ENCODE measurements at regions not wholly inside any gene's neighbourhood (a gene's known extent, or its start where the extent isn't known, plus 50 kb on each side); places are given as distances from the start of the nearest gene placed in this dataset.

DNA sequence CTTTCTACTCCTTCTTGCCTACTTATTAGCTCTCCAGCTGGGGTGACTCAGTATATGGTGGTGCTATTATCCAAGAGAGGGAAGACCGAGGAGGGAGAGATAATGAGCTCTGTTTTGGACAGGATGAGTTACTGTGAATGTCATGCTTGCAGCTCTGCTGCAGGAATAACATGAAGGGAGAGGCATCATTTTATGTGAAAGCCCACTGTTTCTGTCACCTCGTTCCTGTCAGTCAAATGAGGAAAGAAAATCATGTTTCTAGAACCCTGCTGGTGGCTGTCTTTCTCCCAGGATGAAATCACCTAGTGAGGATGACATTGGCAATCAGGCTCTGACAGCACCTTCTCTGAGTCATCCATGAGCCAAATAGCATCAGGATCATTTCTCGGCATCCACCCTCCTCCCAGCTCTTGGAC, 1291.6 kb upstream of the AUTS2 start:
- no peak for DNase-seq (ENCODE audit: low read depth)

DNA sequence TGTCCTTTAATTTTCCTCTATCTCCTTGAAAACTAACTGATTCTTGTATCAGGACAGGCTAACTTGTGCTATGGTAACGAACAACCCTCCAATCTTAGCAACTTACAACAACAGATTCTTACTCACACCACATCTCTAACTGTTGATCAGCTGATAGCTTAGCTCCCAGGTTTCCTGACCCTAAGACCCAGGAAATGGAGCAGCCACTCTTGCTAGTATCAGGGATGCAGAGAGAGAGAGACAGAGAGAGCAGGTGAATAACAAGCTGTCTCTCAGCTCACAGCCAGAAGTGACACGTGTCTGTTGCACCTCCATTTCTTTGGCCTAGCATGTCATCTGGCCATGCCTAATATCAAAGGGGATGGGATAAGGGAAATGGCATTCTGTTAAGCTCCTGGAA, 1289.0 kb upstream of the AUTS2 start:
- no peak for DNase-seq (ENCODE audit: low read depth)

DNA sequence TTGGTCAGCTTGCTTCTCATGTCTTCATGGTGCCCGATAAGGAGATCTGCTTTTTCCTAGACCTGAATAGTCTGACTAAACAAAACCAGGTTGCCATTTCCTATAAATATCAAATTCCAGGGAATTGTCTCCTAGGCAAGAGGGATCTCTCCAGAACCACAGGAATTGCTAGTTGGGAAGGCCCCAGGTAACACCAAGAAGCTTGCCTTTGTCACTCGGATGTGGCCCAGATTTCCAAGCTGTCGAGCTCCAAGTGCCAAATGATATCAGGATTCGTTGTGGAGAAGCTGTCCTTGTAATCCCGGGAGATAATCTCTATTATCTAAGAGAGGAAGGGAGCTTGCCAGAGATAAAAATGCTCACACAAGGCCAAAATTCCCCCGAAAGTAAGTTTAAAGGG, 1288.5 kb upstream of the AUTS2 start:
- no peak for DNase-seq (ENCODE audit: low read depth)

- no peak for DNase-seq (ENCODE audit: low read depth)
These were observed 1286.3 kb upstream of the AUTS2 start for GRCh38 chr7:68311958-68312357.

- no peak for DNase-seq (ENCODE audit: low read depth)
These were observed 1284.5 kb upstream of the AUTS2 start for GRCh38 chr7:68313806-68314205.

- DNase-seq (ENCODE audit: low read depth) = no peak
These were observed 1284.1 kb upstream of the AUTS2 start for GRCh38 chr7:68314208-68314607.

- DNase-seq (ENCODE audit: low read depth) = no peak
These were observed 1280.8 kb upstream of the AUTS2 start for GRCh38 chr7:68317476-68317875.

DNA sequence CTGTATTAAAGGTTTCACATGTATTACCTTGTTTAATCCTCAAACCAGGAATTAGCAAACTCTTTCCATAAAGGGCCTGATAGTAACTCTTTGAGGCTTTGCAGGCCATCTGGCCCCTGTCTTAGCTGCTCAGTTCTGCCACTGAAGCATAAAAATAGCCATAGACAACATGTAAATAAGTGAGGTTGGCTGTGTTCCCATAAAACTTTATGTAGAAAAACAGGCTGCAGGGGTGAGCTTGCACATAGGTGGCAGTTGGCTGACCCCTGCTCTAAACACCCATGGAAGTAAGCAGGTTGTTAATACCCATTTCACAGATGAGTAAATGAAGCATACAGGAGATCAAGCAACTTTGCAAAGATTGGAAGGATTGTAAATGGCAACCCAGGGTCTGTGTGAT, 1279.2 kb upstream of the AUTS2 start:
- no peak for DNase-seq (ENCODE audit: low read depth)

DNA sequence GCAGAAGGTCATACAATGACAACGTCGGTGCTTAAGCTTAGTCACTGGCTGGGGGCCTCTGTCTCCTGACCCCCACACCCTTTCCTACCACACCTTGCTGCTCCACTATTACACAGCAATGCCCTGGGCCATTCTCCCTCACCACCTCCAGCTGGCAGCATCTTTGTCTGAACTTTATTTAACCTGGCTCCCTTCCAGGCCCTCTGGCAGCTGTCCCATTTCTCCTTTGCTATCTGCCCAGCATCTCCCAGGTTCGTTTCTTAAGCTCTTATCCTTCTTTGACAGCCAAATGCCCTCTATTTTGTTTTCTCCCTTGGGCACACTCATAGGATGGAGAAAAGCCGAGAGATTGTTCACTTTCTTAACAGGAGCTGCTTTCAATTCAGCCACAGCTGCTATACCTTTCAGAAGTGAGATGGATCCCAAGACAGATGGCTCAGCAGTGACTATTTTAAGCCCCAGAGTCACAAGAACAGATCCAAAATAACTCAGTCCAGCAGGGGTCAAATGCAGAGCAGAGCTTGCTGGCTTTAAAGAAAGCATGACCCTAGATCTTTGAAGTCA, 1277.1 kb upstream of the AUTS2 start:
- DNase-seq (ENCODE audit: low read depth) = no peak

- no peak for DNase-seq (ENCODE audit: low read depth)
These were observed 1276.3 kb upstream of the AUTS2 start for GRCh38 chr7:68321776-68322496.

DNA sequence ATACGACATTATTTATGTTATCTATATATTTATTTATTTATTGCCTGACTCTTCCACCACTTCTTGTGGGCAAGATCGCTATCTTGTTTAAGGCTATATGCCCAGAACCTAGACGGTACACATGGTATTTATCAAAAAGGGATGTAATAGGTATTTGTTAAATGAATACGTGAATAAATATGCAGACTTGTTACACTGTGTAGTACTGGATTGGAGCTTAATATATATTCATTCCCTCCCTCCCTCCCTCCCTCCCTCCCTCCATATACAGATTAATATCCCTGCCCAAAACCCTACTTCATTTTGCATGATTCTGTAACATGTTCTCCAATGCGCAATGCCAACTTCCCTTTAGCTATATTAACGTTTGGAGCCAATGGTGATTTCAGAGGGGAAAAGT, 1273.7 kb upstream of the AUTS2 start:
- DNase-seq (ENCODE audit: low read depth) = no peak

GRCh38 chr7:68334216-68334615, 1264.1 kb upstream of the AUTS2 start:
- DNase-seq (ENCODE audit: low read depth) = no peak

DNA sequence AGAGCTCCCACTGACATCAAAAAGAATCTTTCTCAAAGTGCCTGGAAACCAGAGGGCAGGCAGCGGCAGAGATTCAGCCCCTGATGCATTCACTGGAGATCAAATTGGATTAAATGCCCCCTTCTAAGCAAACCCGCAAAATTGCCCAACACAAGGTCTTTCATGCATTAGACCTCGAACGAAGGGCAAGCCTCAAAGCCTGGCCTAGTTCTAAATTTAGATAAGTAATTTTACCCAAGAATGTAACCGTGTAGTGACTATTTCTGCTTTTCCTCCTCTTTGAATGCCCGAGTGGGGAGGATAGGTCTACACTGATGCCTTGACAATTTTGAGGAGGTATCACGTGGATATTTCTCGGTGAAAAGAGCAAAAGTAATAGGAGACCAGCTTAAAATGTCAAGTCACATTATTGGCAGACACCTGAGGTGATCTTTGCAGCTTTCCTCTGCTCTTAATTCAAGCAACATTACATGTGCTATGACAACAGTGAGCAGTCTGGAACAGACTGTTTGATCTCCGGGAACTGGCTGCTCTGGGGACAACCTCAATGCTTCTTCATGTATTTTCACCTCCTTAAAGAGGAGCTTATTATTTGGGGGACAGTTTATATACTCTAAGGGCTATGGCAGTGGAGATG, 1263.5 kb upstream of the AUTS2 start:
- no peak for DNase-seq (ENCODE audit: low read depth)

- no peak for DNase-seq (ENCODE audit: low read depth)
These were observed 1261.7 kb upstream of the AUTS2 start for GRCh38 chr7:68336594-68336993.

DNA sequence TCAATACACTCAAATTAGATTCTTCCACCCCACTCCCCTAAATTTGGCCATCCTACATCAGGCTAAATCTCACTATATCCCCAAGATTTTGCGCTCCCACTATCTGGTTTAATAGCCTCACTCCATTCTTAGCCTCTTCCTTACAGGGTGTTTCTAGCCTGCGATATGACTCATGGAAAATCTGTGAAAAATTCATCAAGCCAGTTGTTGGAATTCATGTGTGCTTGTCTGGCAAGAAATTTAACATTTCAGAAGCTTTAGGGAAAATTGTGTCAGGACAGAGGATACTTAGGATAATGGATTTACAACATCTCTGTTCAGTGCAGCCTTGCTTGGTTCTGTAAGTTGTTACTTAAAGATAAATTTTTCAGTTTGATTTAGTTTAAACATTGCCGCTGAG, 1249.9 kb upstream of the AUTS2 start:
- DNase-seq (ENCODE audit: low read depth) = no peak

DNA sequence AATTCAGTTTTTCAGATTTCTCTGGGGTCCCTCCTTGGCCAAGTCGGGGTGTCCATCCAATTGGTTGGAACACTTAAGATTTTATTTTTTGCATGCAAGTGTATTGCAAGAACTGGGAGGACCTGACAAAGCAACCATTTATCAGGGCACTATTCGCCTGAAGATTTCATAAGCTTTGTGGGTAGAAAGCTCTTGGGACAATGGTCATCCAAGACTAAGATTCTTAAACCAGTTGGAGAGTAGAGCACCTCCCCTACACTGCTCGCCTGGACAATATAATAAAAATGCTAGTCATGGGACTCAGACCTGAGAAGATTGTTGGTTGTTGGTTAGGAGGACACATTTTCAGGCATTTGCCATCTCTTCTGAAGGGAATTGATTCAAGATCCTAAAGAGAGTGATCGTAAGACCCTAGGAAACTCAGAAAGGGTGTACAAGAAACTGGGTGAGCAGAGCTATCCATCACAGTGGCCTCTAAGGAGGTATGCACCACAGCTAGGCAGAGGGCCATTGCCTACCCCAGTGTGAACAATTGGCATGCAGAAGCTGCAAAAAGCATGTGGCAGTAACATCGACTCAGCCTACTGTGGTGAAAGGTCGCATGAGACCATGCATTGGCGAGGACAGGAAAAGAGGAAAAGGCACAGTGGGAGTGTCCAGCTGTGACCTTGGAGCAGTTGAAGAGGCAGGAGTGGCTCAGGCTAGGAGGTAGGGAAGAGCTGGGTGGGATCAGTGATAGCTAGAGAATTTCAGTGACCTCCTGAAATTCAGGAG, 1235.3 kb upstream of the AUTS2 start:
- no peak for DNase-seq (ENCODE audit: low read depth)

GRCh38 chr7:68364886-68365625, 1233.2 kb upstream of the AUTS2 start:
- DNase-seq (ENCODE audit: low read depth) = no peak

DNA sequence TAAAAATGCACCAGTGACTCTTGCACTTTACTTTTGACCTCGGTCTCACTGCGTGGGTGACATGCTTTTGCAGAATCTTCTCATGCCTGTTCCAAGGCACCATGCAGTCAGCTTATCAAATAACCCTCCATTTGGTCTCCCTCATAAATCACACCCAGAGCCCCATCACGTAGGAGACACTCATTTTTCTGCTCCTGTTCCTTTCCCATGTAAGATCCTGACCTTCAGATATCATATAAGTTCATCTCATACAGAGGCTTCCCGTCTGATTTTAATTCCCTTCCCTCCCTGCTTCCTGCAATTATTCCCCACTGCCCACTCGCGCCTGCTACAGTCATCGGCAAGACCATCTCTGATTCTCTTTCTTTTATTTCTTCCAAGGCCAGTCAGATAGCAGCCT, 1226.3 kb upstream of the AUTS2 start:
- no peak for DNase-seq (ENCODE audit: low read depth)

DNA sequence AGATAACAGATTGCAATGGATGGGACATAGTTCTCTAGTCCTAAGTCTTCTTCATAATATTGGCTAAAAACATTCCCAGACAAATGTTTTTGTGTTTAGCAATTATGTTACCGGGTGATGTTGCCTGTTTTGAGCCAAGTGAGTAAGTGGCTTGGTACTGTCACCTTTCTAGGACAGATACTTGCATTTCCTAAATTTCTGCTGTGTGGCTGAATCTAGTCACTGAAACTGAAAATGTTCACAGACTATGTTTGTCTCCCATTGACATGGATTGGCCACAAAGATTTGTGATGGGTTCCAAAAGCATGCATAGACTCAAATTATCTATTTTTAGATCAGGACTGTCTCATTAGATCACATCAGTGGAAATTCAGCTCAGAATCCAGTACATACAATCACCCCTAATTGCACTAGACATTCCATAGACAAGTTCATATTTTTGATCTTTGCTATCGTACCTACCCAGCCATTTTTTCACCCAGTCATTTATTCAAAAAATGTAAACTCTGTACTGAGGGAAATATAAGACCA, 1222.1 kb upstream of the AUTS2 start:
- no peak for DNase-seq (ENCODE audit: low read depth)

DNA sequence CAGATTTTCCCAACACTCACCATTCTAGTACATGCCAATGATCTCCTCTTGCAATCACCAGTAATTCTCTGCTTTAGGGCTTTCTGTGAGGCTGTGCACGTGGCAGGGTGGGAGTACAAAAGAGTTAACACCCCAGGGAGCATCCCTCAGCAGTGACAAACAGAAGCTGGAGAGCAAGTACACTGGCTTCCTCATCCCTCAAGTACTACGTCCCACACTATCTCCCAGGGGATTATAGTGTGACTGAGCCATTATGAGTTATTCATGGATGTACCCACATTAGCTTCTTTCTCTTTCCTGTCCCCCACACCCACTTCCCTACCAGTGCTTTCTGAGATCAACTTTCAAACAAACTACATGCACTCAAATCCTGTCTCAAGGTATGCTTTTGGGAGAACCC, 1216.5 kb upstream of the AUTS2 start:
- no peak for DNase-seq (ENCODE audit: low read depth)

DNA sequence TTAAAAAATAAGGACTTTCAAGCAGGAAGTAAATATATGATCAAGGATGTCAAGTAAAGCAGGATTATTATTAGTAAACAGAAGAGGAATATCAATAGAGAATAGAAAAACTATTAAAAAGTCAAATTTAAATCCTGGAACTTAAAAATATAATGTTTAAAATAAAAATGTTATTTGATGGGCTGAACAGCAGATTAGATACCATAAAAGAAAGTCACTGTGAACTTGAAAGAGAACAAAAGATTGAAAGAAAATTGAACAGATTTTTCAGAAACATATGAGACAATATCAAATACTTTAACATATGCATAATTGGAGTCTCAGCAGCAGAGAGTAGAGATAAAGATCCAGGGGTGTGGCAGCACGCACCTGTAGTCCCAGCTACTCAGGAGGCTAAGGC, 1213.7 kb upstream of the AUTS2 start:
- no peak for DNase-seq (ENCODE audit: low read depth)

DNA sequence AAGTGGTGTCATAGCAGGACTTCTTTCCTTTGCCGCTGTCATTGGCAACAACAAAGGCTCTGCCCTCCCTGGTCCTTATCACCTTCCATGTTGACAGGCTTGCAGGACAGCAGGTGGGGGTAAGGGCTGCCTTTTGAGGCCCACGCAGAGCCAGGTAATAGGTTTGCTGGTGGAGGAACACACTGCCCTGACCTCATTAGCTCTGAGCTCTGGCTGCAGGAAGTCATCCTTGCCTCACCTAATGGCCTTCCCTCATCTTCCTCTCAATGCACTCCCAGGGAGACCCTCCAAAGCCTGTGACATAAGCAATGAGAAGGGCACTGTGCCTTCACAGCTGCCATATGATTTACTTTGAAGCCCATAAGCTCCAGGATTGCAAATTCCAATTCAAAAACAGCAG, 1205.2 kb upstream of the AUTS2 start:
- no peak for DNase-seq (ENCODE audit: low read depth)

Measured in EH (cell line).